ENCODE measurements at regions not wholly inside any gene's neighbourhood (a gene's known extent, or its start where the extent isn't known, plus 50 kb on each side); places are given as distances from the start of the nearest gene placed in this dataset.

GRCh38 chr21:24781146-24781545 is 826.1 kb downstream of the MRPL39 start:
- H3K4me2 ChIP-seq (ENCODE audit: low read length, poor library complexity, severe bottlenecking) = no peak overlapping the region
- no CpG with 5 or more reads among the region's 2 CpGs for WGBS
- H3K4me1 ChIP-seq (ENCODE audit: control insufficient read depth, insufficient read depth, low read depth, low read length) = no peaks in the 10 kb centered on the region
- no peak overlapping the region for H2BK5ac ChIP-seq (ENCODE audit: low read depth, low read length, poor library complexity, severe bottlenecking)
- H2BK12ac ChIP-seq (ENCODE audit: low read length in 2 of 2) = no peak overlapping the region
- no peaks in the 10 kb centered on the region for H3K79me1 ChIP-seq (replicated peaks; ENCODE audit: low read length, poor library complexity, severe bottlenecking)
- H3K27me3 ChIP-seq (ENCODE audit: control insufficient read depth in 1 of 2, insufficient read depth in 1 of 2, low read length in 2 of 2) = no peaks in the 10 kb centered on the region
- H3K9me3 ChIP-seq (ENCODE audit: control insufficient read depth, low read length) = no peaks in the 10 kb centered on the region
- H3K9ac ChIP-seq (ENCODE audit: low read length) = no peak overlapping the region
- H3K23ac ChIP-seq (ENCODE audit: low read length in 2 of 2) = no peak overlapping the region
- H2AK5ac ChIP-seq (ENCODE audit: low read length, severe bottlenecking) = no peak overlapping the region
- DNase-seq = no peak
- no peak overlapping the region for H2AFZ ChIP-seq (ENCODE audit: low read depth, low read length)
- H2BK15ac ChIP-seq (ENCODE audit: low read depth, poor library complexity, severe bottlenecking) = no peak overlapping the region
- no peak overlapping the region for H3K4ac ChIP-seq (ENCODE audit: low read depth in 1 of 2, low read length in 2 of 2)
- no peak overlapping the region for H4K8ac ChIP-seq (ENCODE audit: low read length)
- no peak overlapping the region for H2BK120ac ChIP-seq (ENCODE audit: low read depth, low read length)
- no peak overlapping the region for H3K27ac ChIP-seq (ENCODE audit: low read length, poor library complexity, severe bottlenecking)
- no peak overlapping the region for H3K18ac ChIP-seq (ENCODE audit: low read depth in 1 of 2, low read length in 2 of 2)
- no peak overlapping the region for H4K91ac ChIP-seq (ENCODE audit: low read length)
- no peaks in the 10 kb centered on the region for H3K36me3 ChIP-seq (ENCODE audit: control insufficient read depth in 1 of 2, insufficient read depth in 2 of 2, low read depth in 1 of 2, low read length in 2 of 2)
- no peak overlapping the region for H3K4me3 ChIP-seq (ENCODE audit: insufficient read depth in 1 of 2, low read depth in 1 of 2, low read length in 2 of 2)
- no peak overlapping the region for H3K14ac ChIP-seq (ENCODE audit: low read length in 2 of 2)

- Histone ChIP-seq H3K14ac (ENCODE audit: low read length in 2 of 2) (no peak overlapping the region), H3K36me3 (ENCODE audit: control insufficient read depth in 1 of 2, insufficient read depth in 2 of 2, low read depth in 1 of 2, low read length in 2 of 2) (no peaks in the 10 kb centered on the region), H3K4me2 (ENCODE audit: low read length, poor library complexity, severe bottlenecking) (no peak overlapping the region), H2BK12ac (ENCODE audit: low read length in 2 of 2) (no peak overlapping the region), H2BK15ac (ENCODE audit: low read depth, poor library complexity, severe bottlenecking) (no peak overlapping the region), H3K9ac (ENCODE audit: low read length) (peak overlapping the region; percentile 27), H2BK120ac (ENCODE audit: low read depth, low read length) (no peak overlapping the region), H3K18ac (ENCODE audit: low read depth in 1 of 2, low read length in 2 of 2) (no peak overlapping the region), H2BK5ac (ENCODE audit: low read depth, low read length, poor library complexity, severe bottlenecking) (no peak overlapping the region), H3K79me1 (replicated peaks; ENCODE audit: low read length, poor library complexity, severe bottlenecking) (no peaks in the 10 kb centered on the region), H4K91ac (ENCODE audit: low read length) (no peak overlapping the region), H3K4me1 (ENCODE audit: control insufficient read depth, insufficient read depth, low read depth, low read length) (no peaks in the 10 kb centered on the region), H2AFZ (ENCODE audit: low read depth, low read length) (no peak overlapping the region), H3K27ac (ENCODE audit: low read length, poor library complexity, severe bottlenecking) (no peak overlapping the region), H3K4ac (ENCODE audit: low read depth in 1 of 2, low read length in 2 of 2) (no peak overlapping the region), H4K8ac (ENCODE audit: low read length) (no peak overlapping the region), H3K9me3 (ENCODE audit: control insufficient read depth, low read length) (no peaks in the 10 kb centered on the region), H3K27me3 (ENCODE audit: control insufficient read depth in 1 of 2, insufficient read depth in 1 of 2, low read length in 2 of 2) (no peaks in the 10 kb centered on the region), H3K4me3 (ENCODE audit: insufficient read depth in 1 of 2, low read depth in 1 of 2, low read length in 2 of 2) (no peak overlapping the region), H2AK5ac (ENCODE audit: low read length, severe bottlenecking) (no peak overlapping the region), H3K23ac (ENCODE audit: low read length in 2 of 2) (no peak overlapping the region)
- DNase-seq = no peak
- WGBS = 80% methylated on average over 1 of the region's 3 CpGs
Measured at GRCh38 chr21:24759348-24760075, 847.8 kb downstream of the MRPL39 start.

GRCh38 chr21:24738063-24738462 is 869.2 kb downstream of the MRPL39 start:
- no peak overlapping the region for H3K9ac ChIP-seq (ENCODE audit: low read length)
- no peak overlapping the region for H3K18ac ChIP-seq (ENCODE audit: low read depth in 1 of 2, low read length in 2 of 2)
- H3K4ac ChIP-seq (ENCODE audit: low read depth in 1 of 2, low read length in 2 of 2) = no peak overlapping the region
- H3K27me3 ChIP-seq (ENCODE audit: control insufficient read depth in 1 of 2, insufficient read depth in 1 of 2, low read length in 2 of 2) = no peaks in the 10 kb centered on the region
- H3K14ac ChIP-seq (ENCODE audit: low read length in 2 of 2) = no peak overlapping the region
- no peak overlapping the region for H4K8ac ChIP-seq (ENCODE audit: low read length)
- H3K4me2 ChIP-seq (ENCODE audit: low read length, poor library complexity, severe bottlenecking) = no peak overlapping the region
- no peak overlapping the region for H3K23ac ChIP-seq (ENCODE audit: low read length in 2 of 2)
- no peaks in the 10 kb centered on the region for H3K79me1 ChIP-seq (replicated peaks; ENCODE audit: low read length, poor library complexity, severe bottlenecking)
- no peak overlapping the region for H2AK5ac ChIP-seq (ENCODE audit: low read length, severe bottlenecking)
- no peak overlapping the region for H3K4me3 ChIP-seq (ENCODE audit: insufficient read depth in 1 of 2, low read depth in 1 of 2, low read length in 2 of 2)
- no peak overlapping the region for H2BK120ac ChIP-seq (ENCODE audit: low read depth, low read length)
- H2BK12ac ChIP-seq (ENCODE audit: low read length in 2 of 2) = no peak overlapping the region
- no peak for DNase-seq
- 58% methylated on average over 3 of the region's 8 CpGs for WGBS
- H3K4me1 ChIP-seq (ENCODE audit: control insufficient read depth, insufficient read depth, low read depth, low read length) = no peaks in the 10 kb centered on the region
- no peaks in the 10 kb centered on the region for H3K9me3 ChIP-seq (ENCODE audit: control insufficient read depth, low read length)
- H3K27ac ChIP-seq (ENCODE audit: low read length, poor library complexity, severe bottlenecking) = no peak overlapping the region
- no peak overlapping the region for H2AFZ ChIP-seq (ENCODE audit: low read depth, low read length)
- no peak overlapping the region for H2BK15ac ChIP-seq (ENCODE audit: low read depth, poor library complexity, severe bottlenecking)
- no peak overlapping the region for H2BK5ac ChIP-seq (ENCODE audit: low read depth, low read length, poor library complexity, severe bottlenecking)
- no peak overlapping the region for H4K91ac ChIP-seq (ENCODE audit: low read length)
- H3K36me3 ChIP-seq (ENCODE audit: control insufficient read depth in 1 of 2, insufficient read depth in 2 of 2, low read depth in 1 of 2, low read length in 2 of 2) = no peaks in the 10 kb centered on the region

- Histone ChIP-seq H2BK5ac (ENCODE audit: low read depth, low read length, poor library complexity, severe bottlenecking) (no peak overlapping the region), H3K4me1 (ENCODE audit: control insufficient read depth, insufficient read depth, low read depth, low read length) (no peaks in the 10 kb centered on the region), H3K4me3 (ENCODE audit: insufficient read depth in 1 of 2, low read depth in 1 of 2, low read length in 2 of 2) (no peak overlapping the region), H3K79me1 (replicated peaks; ENCODE audit: low read length, poor library complexity, severe bottlenecking) (no peaks in the 10 kb centered on the region), H2AK5ac (ENCODE audit: low read length, severe bottlenecking) (no peak overlapping the region), H3K18ac (ENCODE audit: low read depth in 1 of 2, low read length in 2 of 2) (no peak overlapping the region), H2BK15ac (ENCODE audit: low read depth, poor library complexity, severe bottlenecking) (no peak overlapping the region), H3K27me3 (ENCODE audit: control insufficient read depth in 1 of 2, insufficient read depth in 1 of 2, low read length in 2 of 2) (no peaks in the 10 kb centered on the region), H3K9ac (ENCODE audit: low read length) (no peak overlapping the region), H4K91ac (ENCODE audit: low read length) (no peak overlapping the region), H3K9me3 (ENCODE audit: control insufficient read depth, low read length) (no peaks in the 10 kb centered on the region), H2AFZ (ENCODE audit: low read depth, low read length) (no peak overlapping the region), H3K36me3 (ENCODE audit: control insufficient read depth in 1 of 2, insufficient read depth in 2 of 2, low read depth in 1 of 2, low read length in 2 of 2) (no peaks in the 10 kb centered on the region), H4K8ac (ENCODE audit: low read length) (no peak overlapping the region), H3K4ac (ENCODE audit: low read depth in 1 of 2, low read length in 2 of 2) (no peak overlapping the region), H3K27ac (ENCODE audit: low read length, poor library complexity, severe bottlenecking) (no peak overlapping the region), H2BK12ac (ENCODE audit: low read length in 2 of 2) (no peak overlapping the region), H2BK120ac (ENCODE audit: low read depth, low read length) (no peak overlapping the region), H3K14ac (ENCODE audit: low read length in 2 of 2) (no peak overlapping the region), H3K4me2 (ENCODE audit: low read length, poor library complexity, severe bottlenecking) (no peak overlapping the region), H3K23ac (ENCODE audit: low read length in 2 of 2) (no peak overlapping the region)
- DNase-seq = no peak
- 44% methylated on average over 3 of the region's 5 CpGs for WGBS
Measured at GRCh38 chr21:24737296-24737850, 869.9 kb downstream of the MRPL39 start.

Data from mesenchymal stem cell (in vitro differentiated cells and primary cell).